AG04449 (cell line): ENCODE measurements at regions not wholly inside any gene's neighbourhood (a gene's known extent, or its start where the extent isn't known, plus 50 kb on each side); places are given as distances from the start of the nearest gene placed in this dataset.

Experiments used
- CTCF ChIA-PET: fragments of 350-600 bp; formaldehyde crosslinking; extraction: SDS; loops from one replicate; lab custom pipeline; 2021; ENCODE audit warnings: antibody characterized with exemption; lab: Yijun Ruan, JAX
- POLR2A ChIA-PET: fragments of 400-600, 350-600 bp; formaldehyde crosslinking; extraction: SDS; loops from one replicate; lab custom pipeline; 2020; ENCODE audit warnings: antibody characterized with exemption, inconsistent platforms; lab: Yijun Ruan, JAX
- DNase-seq: peaks from one replicate; pipeline ENCODE4 v3.0.0-alpha.2; 2010; ENCODE audit warnings: low read depth, low spot score
- H3K4me3 ChIP-seq: 2 replicates; pipeline ENCODE4 v1.5.1; 2011; ENCODE audit warnings: low read depth, mild to moderate bottlenecking, control low read depth, low read length
- CTCF ChIP-seq: IDR thresholded peaks from one replicate; pipeline ENCODE4 v1.5.1; 2011; ENCODE audit warnings: mild to moderate bottlenecking, moderate library complexity, low read length, control low read depth, inconsistent platforms; ENCODE audit not compliant: insufficient read depth; ENCODE audit errors: missing control alignments

- POLR2A ChIA-PET: no interaction called here
Observed at GRCh38 chr4:178083968-178084367, 641.7 kb upstream of the AGA start.

GRCh38 chr4:178086320-178086719 lies 644.1 kb upstream of the AGA start:
- ChIA-PET POLR2A (no interaction called here), CTCF (no interaction called here)
- H3K4me3 ChIP-seq: no peak overlapping the region
- no peak for TF ChIP-seq CTCF
- no peak for DNase-seq

More at GRCh38 chr4:178083968-178084367, 641.7 kb upstream of the AGA start:
- H3K4me3 ChIP-seq: no peak overlapping the region
- CTCF ChIA-PET: no interaction called here
- no peak for DNase-seq
- TF ChIP-seq CTCF: no peak

- H3K4me3 ChIP-seq: no peak overlapping the region
- ChIA-PET CTCF (no interaction called here), POLR2A (no interaction called here)
- no peak for TF ChIP-seq CTCF
- no peak for DNase-seq
Observed at GRCh38 chr4:178090640-178091411, 648.6 kb upstream of the AGA start.

- TF ChIP-seq CTCF: no peak
- H3K4me3 ChIP-seq: no peak overlapping the region
- DNase-seq: no peak
- POLR2A ChIA-PET: no interaction called here
- CTCF ChIA-PET: no interaction called here
Observed at GRCh38 chr4:178102139-178102538, 659.9 kb upstream of the AGA start.

GRCh38 chr4:178105242-178105641 lies 663.0 kb upstream of the AGA start:
- no peak for DNase-seq
- POLR2A ChIA-PET: no interaction called here
- no peak overlapping the region for H3K4me3 ChIP-seq
- TF ChIP-seq CTCF: no peak
- CTCF ChIA-PET: no interaction called here

- ChIA-PET CTCF (no interaction called here), POLR2A (no interaction called here)
- no peak for TF ChIP-seq CTCF
- H3K4me3 ChIP-seq: no peak overlapping the region
- no peak for DNase-seq
Observed at GRCh38 chr4:178136736-178137345, 694.6 kb upstream of the AGA start.
